Naive thymus-derived CD4-positive, alpha-beta T cell (primary cell): ENCODE measurements at regions not wholly inside any gene's neighbourhood (a gene's known extent, or its start where the extent isn't known, plus 50 kb on each side); places are given as distances from the start of the nearest gene placed in this dataset.

Source experiments
- ATAC-seq: fragments of 150-1000 bp; cut with Tn5 transposase; 2 replicates; pipeline ENCODE4 v1.10.0; 2021; ENCODE audit warnings: mild to moderate bottlenecking, moderate library complexity
- CTCF ChIA-PET: fragments of 350-600 bp; sonication (Branson Sonifier 250); formaldehyde crosslinking; loops from one replicate; lab custom pipeline; 2021; ENCODE audit warnings: antibody characterized with exemption; lab: Charles Lee
- POLR2A ChIA-PET: fragments of 350-600 bp; sonication (Branson Sonifier 250); formaldehyde crosslinking; loops from one replicate; lab custom pipeline; 2021; ENCODE audit warnings: antibody characterized with exemption, inconsistent platforms; lab: Charles Lee
- DNase-seq, 9 donors: peaks; one replicate each; pipeline versions ENCODE4 v3.0.0 to v3.0.0-alpha.2; 2020 to 2022; ENCODE audit warnings: mixed read lengths in 1 of 9
- H3K27ac ChIP-seq: one replicate; pipeline ENCODE4 v1.7.0; 2013; ENCODE audit warnings: mild to moderate bottlenecking, low read depth, low read length, moderate library complexity
- H3K27me3 ChIP-seq, 2 donors: one replicate each; pipeline ENCODE4 v1.7.0; 2013; ENCODE audit warnings: low read length in 2 of 2, mild to moderate bottlenecking in 2 of 2, moderate library complexity in 2 of 2; ENCODE audit not compliant: control insufficient read depth in 2 of 2, insufficient read depth in 2 of 2
- H3K36me3 ChIP-seq, 3 experiments: 1 replicate in 2 of 3; 2 replicates in 1 of 3; pipeline ENCODE4 v1.7.0; 2013; ENCODE audit warnings: low read length in 3 of 3, mild to moderate bottlenecking in 3 of 3, moderate library complexity in 1 of 3; ENCODE audit not compliant: insufficient read depth in 3 of 3, control insufficient read depth in 2 of 3
- H3K4me1 ChIP-seq, 2 donors: one replicate each; pipeline ENCODE4 v1.7.0; 2013; ENCODE audit warnings: low read length in 2 of 2, mild to moderate bottlenecking in 2 of 2, moderate library complexity in 1 of 2; ENCODE audit not compliant: control insufficient read depth in 2 of 2, insufficient read depth in 2 of 2
- H3K4me3 ChIP-seq: 2 replicates; pipeline ENCODE4 v1.7.0; 2013; ENCODE audit warnings: mild to moderate bottlenecking, low read length
- H3K9me3 ChIP-seq, 3 experiments: 1 replicate in 2 of 3; 2 replicates in 1 of 3; pipeline ENCODE4 v1.7.0; 2013; ENCODE audit warnings: low read length in 3 of 3; ENCODE audit not compliant: control insufficient read depth in 2 of 3
- H3K27ac Mint-ChIP-seq, 9 donors: one replicate each; pipeline ENCODE4 v1.8.0; 2020 to 2022; ENCODE audit warnings: mixed read lengths in 9 of 9, mild to moderate bottlenecking in 8 of 9, moderate library complexity in 5 of 9, inconsistent platforms in 2 of 9
- H3K27me3 Mint-ChIP-seq, 5 donors: one replicate each; pipeline ENCODE4 v1.8.0; 2021 to 2022; ENCODE audit warnings: mixed read lengths in 5 of 5, mild to moderate bottlenecking in 1 of 5
- H3K36me3 Mint-ChIP-seq, 5 donors: one replicate each; pipeline ENCODE4 v1.8.0; 2020 to 2022; ENCODE audit warnings: mixed read lengths in 5 of 5, mild to moderate bottlenecking in 3 of 5, inconsistent platforms in 1 of 5
- H3K4me1 Mint-ChIP-seq, 7 donors: one replicate each; pipeline ENCODE4 v1.8.0; 2020 to 2022; ENCODE audit warnings: mixed read lengths in 7 of 7, mild to moderate bottlenecking in 3 of 7, inconsistent platforms in 1 of 7
- H3K4me3 Mint-ChIP-seq, 10 donors: one replicate each; pipeline ENCODE4 v1.8.0; 2020 to 2022; ENCODE audit warnings: mild to moderate bottlenecking in 10 of 10, mixed read lengths in 10 of 10, moderate library complexity in 6 of 10, inconsistent platforms in 2 of 10
- H3K9me3 Mint-ChIP-seq, 11 donors: one replicate each; pipeline ENCODE4 v1.8.0; 2020 to 2022; ENCODE audit warnings: mixed read lengths in 11 of 11, mild to moderate bottlenecking in 4 of 11, inconsistent platforms in 1 of 11, moderate library complexity in 1 of 11
- intact Hi-C, 2 donors: fragments of 100-400 bp; cut with micrococcal nuclease; formaldehyde crosslinking; loops; one replicate each; pipeline ENCODE4 v1.15.1; 2023

DNA sequence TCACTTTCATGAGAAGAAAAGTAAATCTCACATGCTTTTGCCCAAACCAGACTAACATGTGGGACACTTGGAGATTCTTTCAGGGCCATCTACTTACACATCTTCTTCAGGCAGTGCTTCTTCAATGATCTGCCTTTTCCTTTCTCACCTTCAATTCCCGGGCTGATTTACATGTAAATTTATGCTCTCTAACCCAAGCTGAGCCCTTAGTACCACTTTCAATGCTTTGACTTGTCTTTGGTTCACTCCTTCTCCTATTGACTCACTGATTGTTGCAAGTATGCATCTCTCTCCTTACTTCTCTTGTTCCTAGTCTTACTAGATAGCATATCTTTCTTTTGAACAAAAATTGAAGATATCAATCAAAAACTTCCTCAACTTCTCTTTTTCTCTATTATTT is 154.2 kb upstream of the DEPDC1 start:
- DNase-seq = no peak
- no peak for ATAC-seq
- Histone ChIP-seq H3K27ac (no peak overlapping the region), H3K9me3 (no peaks in the 10 kb centered on the region), H3K27me3 (no peaks in the 10 kb centered on the region), H3K4me3 (no peak overlapping the region), H3K36me3 (no peaks in the 10 kb centered on the region), H3K4me1 (no peaks in the 10 kb centered on the region)
- CTCF ChIA-PET = no interaction called here
- Mint-ChIP-seq H3K4me1 (no peaks in the 10 kb centered on the region), H3K27me3 (no peaks in the 10 kb centered on the region), H3K36me3 (no peaks in the 10 kb centered on the region), H3K9me3 (peaks cover 0 to 16% (median 2%) of the 10 kb centered on the region in 11 donors), H3K27ac (no peak overlapping the region), H3K4me3 (no peak overlapping the region)
- intact Hi-C loops = no loop called here
- POLR2A ChIA-PET = no interaction called here

- DNase-seq (no peak), ATAC-seq (no peak)
- H3K9me3 Mint-ChIP-seq = peaks cover 0 to 18% (median 2%) of the 10 kb centered on the region in 11 donors
- CTCF ChIA-PET = no interaction called here
- no peak overlapping the region for H3K27ac ChIP-seq
- POLR2A ChIA-PET = no interaction called here
- no peaks in the 10 kb centered on the region for H3K9me3 ChIP-seq
- H3K27me3 ChIP-seq = no peaks in the 10 kb centered on the region
- H3K27ac Mint-ChIP-seq = no peak overlapping the region
- no peak overlapping the region for H3K4me3 ChIP-seq
- no peaks in the 10 kb centered on the region for H3K4me1 Mint-ChIP-seq
- intact Hi-C loops = no loop called here
- H3K36me3 ChIP-seq = no peaks in the 10 kb centered on the region
- H3K27me3 Mint-ChIP-seq = no peaks in the 10 kb centered on the region
- no peak overlapping the region for H3K4me3 Mint-ChIP-seq
- no peaks in the 10 kb centered on the region for H3K36me3 Mint-ChIP-seq
- H3K4me1 ChIP-seq = no peaks in the 10 kb centered on the region
Measured at GRCh38 chr1:68653882-68654281, 157.0 kb upstream of the DEPDC1 start.

GRCh38 chr1:68673771-68674170 is 176.9 kb upstream of the DEPDC1 start:
- H3K27ac Mint-ChIP-seq = no peak overlapping the region
- H3K27ac ChIP-seq = no peak overlapping the region
- H3K4me1 ChIP-seq = no peaks in the 10 kb centered on the region
- no peaks in the 10 kb centered on the region for H3K27me3 Mint-ChIP-seq
- no peaks in the 10 kb centered on the region for H3K4me1 Mint-ChIP-seq
- H3K36me3 Mint-ChIP-seq = no peaks in the 10 kb centered on the region
- H3K4me3 ChIP-seq = no peak overlapping the region
- no peaks in the 10 kb centered on the region for H3K27me3 ChIP-seq
- H3K36me3 ChIP-seq = no peaks in the 10 kb centered on the region
- POLR2A ChIA-PET = no interaction called here
- H3K9me3 ChIP-seq = no peaks in the 10 kb centered on the region
- peaks cover 0 to 11% (median 3%) of the 10 kb centered on the region in 11 donors for H3K9me3 Mint-ChIP-seq
- DNase-seq (no peak), ATAC-seq (no peak)
- intact Hi-C loops = no loop called here
- CTCF ChIA-PET = no interaction called here
- no peak overlapping the region for H3K4me3 Mint-ChIP-seq

GRCh38 chr1:68675336-68675735 is 178.5 kb upstream of the DEPDC1 start:
- Mint-ChIP-seq H3K4me3 (no peak overlapping the region), H3K4me1 (no peaks in the 10 kb centered on the region), H3K27ac (no peak overlapping the region), H3K27me3 (no peaks in the 10 kb centered on the region), H3K36me3 (no peaks in the 10 kb centered on the region), H3K9me3 (peaks cover 0 to 17% (median 4%) of the 10 kb centered on the region in 11 donors)
- H3K4me3 ChIP-seq = no peak overlapping the region
- no peak for ATAC-seq
- POLR2A ChIA-PET = no interaction called here
- no peaks in the 10 kb centered on the region for H3K27me3 ChIP-seq
- no peaks in the 10 kb centered on the region for H3K9me3 ChIP-seq
- no peaks in the 10 kb centered on the region for H3K36me3 ChIP-seq
- intact Hi-C loops = no loop called here
- no peak for DNase-seq
- H3K27ac ChIP-seq = no peak overlapping the region
- CTCF ChIA-PET = no interaction called here
- H3K4me1 ChIP-seq = no peaks in the 10 kb centered on the region

- Histone ChIP-seq H3K27me3 (no peaks in the 10 kb centered on the region), H3K27ac (no peak overlapping the region), H3K36me3 (no peaks in the 10 kb centered on the region), H3K4me1 (no peaks in the 10 kb centered on the region), H3K9me3 (no peaks in the 10 kb centered on the region), H3K4me3 (no peak overlapping the region)
- ATAC-seq (no peak), DNase-seq (no peak)
- H3K36me3 Mint-ChIP-seq = no peaks in the 10 kb centered on the region
- ChIA-PET CTCF (no interaction called here), POLR2A (no interaction called here)
- no peaks in the 10 kb centered on the region for H3K4me1 Mint-ChIP-seq
- no peak overlapping the region for H3K4me3 Mint-ChIP-seq
- peaks cover 0 to 17% (median 4%) of the 10 kb centered on the region in 11 donors for H3K9me3 Mint-ChIP-seq
- intact Hi-C loops = no loop called here
- no peak overlapping the region for H3K27ac Mint-ChIP-seq
- no peaks in the 10 kb centered on the region for H3K27me3 Mint-ChIP-seq
Measured at GRCh38 chr1:68677684-68678351, 180.9 kb upstream of the DEPDC1 start.

GRCh38 chr1:68696221-68696620 is 199.3 kb upstream of the DEPDC1 start:
- POLR2A ChIA-PET = no interaction called here
- H3K27me3 Mint-ChIP-seq = no peaks in the 10 kb centered on the region
- Histone ChIP-seq H3K27me3 (no peaks in the 10 kb centered on the region), H3K4me1 (no peaks in the 10 kb centered on the region), H3K36me3 (no peaks in the 10 kb centered on the region), H3K4me3 (no peak overlapping the region), H3K9me3 (no peaks in the 10 kb centered on the region), H3K27ac (no peak overlapping the region)
- H3K9me3 Mint-ChIP-seq = peaks cover 0 to 10% (median 0%) of the 10 kb centered on the region in 11 donors
- ATAC-seq (no peak), DNase-seq (no peak)
- no peaks in the 10 kb centered on the region for H3K4me1 Mint-ChIP-seq
- intact Hi-C loops = no loop called here
- CTCF ChIA-PET = interaction anchor here (0.6 kb wide), 1 partner anchor 16 kb away, joined by 4 read pairs; no protein-coding TSS in a partner anchor
- H3K4me3 Mint-ChIP-seq = no peak overlapping the region
- no peaks in the 10 kb centered on the region for H3K36me3 Mint-ChIP-seq
- no peak overlapping the region for H3K27ac Mint-ChIP-seq

GRCh38 chr1:68703921-68704354 is 207.1 kb upstream of the DEPDC1 start:
- Histone ChIP-seq H3K9me3 (no peaks in the 10 kb centered on the region), H3K4me1 (no peaks in the 10 kb centered on the region), H3K27ac (no peak overlapping the region), H3K27me3 (no peaks in the 10 kb centered on the region), H3K4me3 (no peak overlapping the region), H3K36me3 (no peaks in the 10 kb centered on the region)
- ChIA-PET CTCF (no interaction called here), POLR2A (no interaction called here)
- Mint-ChIP-seq H3K27ac (no peak overlapping the region), H3K9me3 (peaks cover under 1 to 23% (median 7%) of the 10 kb centered on the region in 11 donors), H3K27me3 (no peaks in the 10 kb centered on the region), H3K4me1 (no peaks in the 10 kb centered on the region), H3K4me3 (no peak overlapping the region), H3K36me3 (peaks cover 0 to under 1% (median 0%) of the 10 kb centered on the region in 5 donors)
- no peak for DNase-seq
- intact Hi-C loops = no loop called here
- no peak for ATAC-seq
